ENCODE measurements at regions not wholly inside any gene's neighbourhood (a gene's known extent, or its start where the extent isn't known, plus 50 kb on each side); places are given as distances from the start of the nearest gene placed in this dataset.
"Not testable (repeated sequence)": the region's sequence is repeated elsewhere in the genome, so short reads cannot be mapped to it uniquely, and the experiment has no call there.

GRCh38 chr3:166500420-166500819 is 663.2 kb upstream of the BCHE start:
- DNase-seq = not testable (repeated sequence)

GRCh38 chr3:166499636-166500035 is 662.4 kb upstream of the BCHE start:
- no peak for DNase-seq

- DNase-seq = no peak
Observed at GRCh38 chr3:166498446-166498845, 661.2 kb upstream of the BCHE start.

- DNase-seq = no peak
Observed at GRCh38 chr3:166489826-166490225, 652.6 kb upstream of the BCHE start.

GRCh38 chr3:166488977-166489672 is 651.9 kb upstream of the BCHE start:
- no peak for DNase-seq

GRCh38 chr3:166484470-166484869 is 647.2 kb upstream of the BCHE start:
- no peak for DNase-seq

- DNase-seq = no peak
Observed at GRCh38 chr3:166481340-166481739, 644.1 kb upstream of the BCHE start.

GRCh38 chr3:166478356-166478755 is 641.1 kb upstream of the BCHE start:
- no peak for DNase-seq

- DNase-seq = no peak
Observed at GRCh38 chr3:166473501-166473900, 636.3 kb upstream of the BCHE start.

GRCh38 chr3:166472015-166472414 is 634.8 kb upstream of the BCHE start:
- no peak for DNase-seq

GRCh38 chr3:166471074-166471767 is 634.0 kb upstream of the BCHE start:
- no peak for DNase-seq

GRCh38 chr3:166462891-166463470 is 625.8 kb upstream of the BCHE start:
- no peak for DNase-seq

GRCh38 chr3:166461626-166462025 is 624.4 kb upstream of the BCHE start:
- DNase-seq = no peak

GRCh38 chr3:166457382-166457781 is 620.2 kb upstream of the BCHE start:
- no peak for DNase-seq

- no peak for DNase-seq
Observed at GRCh38 chr3:166456286-166456685, 619.1 kb upstream of the BCHE start.

- DNase-seq = no peak
Observed at GRCh38 chr3:166455744-166456143, 618.5 kb upstream of the BCHE start.

GRCh38 chr3:166453478-166453877 is 616.3 kb upstream of the BCHE start:
- no peak for DNase-seq

- no peak for DNase-seq
Observed at GRCh38 chr3:166451997-166452396, 614.8 kb upstream of the BCHE start.

- no peak for DNase-seq
Observed at GRCh38 chr3:166447513-166447912, 610.3 kb upstream of the BCHE start.

GRCh38 chr3:166446986-166447385 is 609.8 kb upstream of the BCHE start:
- DNase-seq = no peak

- no peak for DNase-seq
Observed at GRCh38 chr3:166446291-166446690, 609.1 kb upstream of the BCHE start.

- no peak for DNase-seq
Observed at GRCh38 chr3:166445865-166446264, 608.6 kb upstream of the BCHE start.

GRCh38 chr3:166444756-166445155 is 607.5 kb upstream of the BCHE start:
- DNase-seq = no peak

GRCh38 chr3:166444336-166444735 is 607.1 kb upstream of the BCHE start:
- DNase-seq = no peak
